Smooth muscle cell of the brain vasculature (primary cell): ENCODE measurements at regions not wholly inside any gene's neighbourhood (a gene's known extent, or its start where the extent isn't known, plus 50 kb on each side); places are given as distances from the start of the nearest gene placed in this dataset.
"Not testable (repeated sequence)": the region's sequence is repeated elsewhere in the genome, so short reads cannot be mapped to it uniquely, and the experiment has no call there.

Experiments used
- DNase-seq: peaks from one replicate; pipeline ENCODE4 v3.0.0-alpha.2; 2012; ENCODE audit warnings: low read depth, low spot score

- DNase-seq: no peak
Observed at GRCh38 chr6:14478381-14479225, 361.0 kb downstream of the CD83 start.

DNA sequence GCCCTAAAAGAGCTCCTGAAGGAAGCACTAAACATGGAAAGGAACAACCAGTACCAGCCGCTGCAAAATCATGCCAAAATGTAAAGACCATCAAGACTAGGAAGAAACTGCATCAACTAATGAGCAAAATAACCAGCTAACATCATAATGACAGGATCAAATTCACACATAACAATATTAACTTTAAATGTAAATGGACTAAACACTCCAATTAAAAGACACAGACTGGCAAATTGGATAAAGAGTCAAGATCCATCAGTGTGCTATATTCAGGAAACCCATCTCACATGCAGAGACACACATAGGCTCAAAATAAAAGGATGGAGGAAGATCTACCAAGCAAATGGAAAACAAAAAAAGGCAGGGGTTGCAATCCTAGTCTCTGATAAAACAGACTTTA is 364.4 kb downstream of the CD83 start:
- not testable (repeated sequence) for DNase-seq

GRCh38 chr6:14487625-14488024 is 370.1 kb downstream of the CD83 start:
- no peak for DNase-seq

DNA sequence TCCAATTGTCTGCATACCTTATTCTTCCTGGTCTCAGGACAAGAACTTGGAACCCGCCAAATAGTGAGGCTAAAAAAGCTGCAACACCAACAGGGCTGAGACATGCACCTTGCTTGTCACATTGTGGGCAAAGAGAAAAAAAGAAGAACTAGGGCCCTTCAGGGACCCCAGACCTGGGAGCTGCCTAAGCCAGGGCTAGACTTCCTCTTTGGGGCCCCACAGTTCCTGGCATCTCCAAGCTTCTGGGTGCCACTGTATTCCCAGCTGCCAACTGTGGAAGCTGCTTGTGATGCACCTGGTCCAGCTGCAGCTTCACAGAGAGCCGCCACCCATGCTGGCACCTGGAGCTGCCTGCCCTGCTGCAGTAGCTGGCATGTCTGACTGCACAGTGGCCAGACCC is 370.6 kb downstream of the CD83 start:
- DNase-seq: no peak

- no peak for DNase-seq
Observed at GRCh38 chr6:14489445-14489844, 371.9 kb downstream of the CD83 start.

- DNase-seq: no peak
Observed at GRCh38 chr6:14498748-14499147, 381.2 kb downstream of the CD83 start.

- DNase-seq: no peak
Observed at GRCh38 chr6:14499309-14499708, 381.7 kb downstream of the CD83 start.

- peak; percentile 7 for DNase-seq
Observed at GRCh38 chr6:14499841-14500240, 382.3 kb downstream of the CD83 start.

- DNase-seq: no peak
Observed at GRCh38 chr6:14500809-14501208, 383.2 kb downstream of the CD83 start.

- DNase-seq: no peak
Observed at GRCh38 chr6:14501240-14501639, 383.7 kb downstream of the CD83 start.

- no peak for DNase-seq
Observed at GRCh38 chr6:14501914-14502313, 384.3 kb downstream of the CD83 start.

- no peak for DNase-seq
Observed at GRCh38 chr6:14502551-14502950, 385.0 kb downstream of the CD83 start.

DNA sequence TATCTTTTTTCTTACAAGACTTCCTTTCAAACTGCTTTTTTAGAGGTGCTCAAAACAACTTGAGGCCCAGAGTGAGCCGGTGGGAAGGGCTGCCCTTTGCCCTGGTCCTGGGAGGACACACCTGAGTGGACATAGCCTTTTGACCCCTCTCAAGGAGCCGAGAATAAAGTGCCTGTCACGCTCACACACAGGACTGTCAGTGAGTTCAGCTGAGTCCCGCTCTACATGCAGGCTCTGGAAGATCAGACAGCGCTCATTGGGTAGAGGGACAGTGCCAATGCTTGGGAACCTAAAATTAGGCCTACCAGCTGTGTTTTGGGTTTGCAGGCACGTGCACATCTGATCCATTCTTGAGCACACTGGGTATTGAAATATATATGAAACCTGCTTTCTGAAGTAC is 387.8 kb downstream of the CD83 start:
- no peak for DNase-seq

DNA sequence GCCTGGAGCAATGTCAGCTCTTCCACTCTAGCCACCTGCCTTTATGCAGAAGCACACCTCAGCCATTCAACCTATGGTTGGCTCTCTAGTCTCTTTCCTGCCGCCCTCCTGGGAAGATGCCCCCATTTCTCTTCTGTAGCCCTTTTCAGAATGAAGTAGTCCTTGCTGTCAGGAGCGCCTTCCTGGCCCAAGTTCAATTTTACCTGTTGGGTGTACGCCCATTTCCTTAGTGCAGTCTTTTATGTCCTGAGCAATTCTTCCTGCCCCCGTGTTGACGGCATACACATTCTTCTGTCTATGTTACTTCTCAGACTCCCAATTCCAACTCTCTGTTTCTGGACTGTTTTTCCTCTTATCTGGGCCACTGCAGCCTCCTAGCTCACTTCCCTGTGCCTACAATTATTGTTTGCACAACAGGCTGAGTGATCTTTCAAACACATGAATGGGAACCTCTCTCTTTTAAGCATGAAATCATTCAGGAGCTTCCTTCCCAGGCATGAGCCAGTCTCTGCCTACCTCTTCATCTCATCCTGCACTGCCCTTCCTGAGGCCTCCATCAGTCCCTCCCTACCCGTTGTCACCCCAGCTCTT is 389.2 kb downstream of the CD83 start:
- no peak for DNase-seq

- DNase-seq: no peak
Observed at GRCh38 chr6:14509120-14509519, 391.5 kb downstream of the CD83 start.

DNA sequence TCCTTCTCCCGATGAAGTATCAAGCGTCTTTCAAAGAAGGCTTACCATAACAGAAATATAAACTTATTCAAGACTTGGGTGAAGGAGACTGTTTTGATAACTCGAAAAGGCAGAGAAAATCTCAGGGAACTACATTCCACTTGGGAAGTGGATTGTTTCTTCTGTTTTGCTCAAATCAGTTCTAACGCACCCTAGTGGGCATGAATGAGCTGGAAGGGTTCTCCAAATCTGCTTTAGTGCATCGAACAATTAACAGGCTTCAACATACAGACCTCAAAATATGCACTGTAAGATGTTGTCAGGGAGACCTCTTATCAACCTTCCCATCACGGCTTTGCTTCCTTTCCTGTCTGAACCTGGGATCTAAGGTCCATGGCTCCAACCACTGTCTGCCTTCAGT is 392.5 kb downstream of the CD83 start:
- DNase-seq: no peak

DNA sequence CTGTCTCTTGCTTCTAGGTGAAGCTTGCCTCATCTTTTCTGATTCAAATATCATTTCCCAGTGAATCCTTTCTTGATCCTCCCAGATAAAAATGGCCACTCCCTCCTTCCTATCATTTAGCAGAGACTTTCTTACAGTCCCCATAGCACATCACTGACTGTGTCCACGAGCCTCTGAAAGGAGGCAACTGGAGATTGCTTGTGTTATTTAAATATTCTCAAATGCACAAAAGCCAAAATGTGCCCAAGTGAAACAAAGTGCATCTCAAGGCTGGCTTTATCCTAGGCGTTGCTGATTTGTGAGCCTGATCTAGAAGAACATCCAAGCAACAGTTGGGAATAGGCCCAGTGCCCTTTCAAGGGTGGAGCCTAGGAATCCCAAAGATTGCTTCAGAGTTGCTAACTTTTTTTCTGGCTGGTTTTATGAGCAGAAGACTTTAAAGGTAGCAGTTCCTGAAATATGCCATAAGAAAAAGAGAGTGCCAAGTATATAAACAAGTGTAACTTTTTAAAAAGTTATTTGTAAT is 393.6 kb downstream of the CD83 start:
- no peak for DNase-seq

GRCh38 chr6:14512246-14512645 is 394.7 kb downstream of the CD83 start:
- DNase-seq: no peak

DNA sequence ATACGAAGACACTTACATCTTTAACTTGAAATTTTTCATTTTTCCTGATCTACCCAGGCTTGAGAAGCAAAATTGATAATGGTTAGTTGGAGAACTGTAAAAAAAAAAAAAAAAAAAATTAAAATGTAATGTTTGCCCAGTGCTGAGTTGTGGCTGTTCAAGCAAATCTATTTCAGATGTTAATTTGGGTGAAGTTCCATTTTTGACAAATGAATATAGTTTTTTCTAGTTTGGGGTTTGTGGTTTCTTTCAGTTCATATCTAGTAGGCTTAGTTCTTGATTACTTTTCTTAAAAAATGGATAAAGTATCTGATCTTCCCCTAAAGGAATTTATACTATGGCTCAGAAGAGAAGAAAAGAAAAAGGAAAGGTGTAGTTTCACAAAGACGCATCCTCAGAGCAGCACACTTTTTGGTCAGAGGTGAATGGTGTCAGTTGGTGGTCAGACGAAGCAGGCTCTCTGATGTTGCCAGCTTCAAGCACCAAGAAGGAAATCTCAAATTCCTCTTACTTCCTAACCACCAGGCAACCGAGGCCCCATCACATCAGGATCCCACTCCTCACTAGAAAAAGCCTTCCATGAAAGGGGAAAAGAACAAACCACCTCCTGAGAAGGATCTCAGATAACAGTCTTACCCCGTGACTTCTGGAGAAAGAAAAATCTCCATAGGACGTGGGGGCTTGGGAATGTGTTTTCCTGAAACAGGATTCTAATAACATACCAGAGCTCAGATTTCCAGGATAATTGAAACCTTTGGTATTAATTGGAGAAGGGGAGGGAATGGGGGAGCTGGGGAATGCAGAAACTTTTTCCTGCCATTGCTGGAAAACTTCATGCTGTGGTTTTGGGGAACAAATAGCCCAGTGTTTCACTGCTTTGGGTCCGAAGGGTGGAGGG is 396.2 kb downstream of the CD83 start:
- no peak for DNase-seq

GRCh38 chr6:14516956-14517355 is 399.4 kb downstream of the CD83 start:
- DNase-seq: no peak

DNA sequence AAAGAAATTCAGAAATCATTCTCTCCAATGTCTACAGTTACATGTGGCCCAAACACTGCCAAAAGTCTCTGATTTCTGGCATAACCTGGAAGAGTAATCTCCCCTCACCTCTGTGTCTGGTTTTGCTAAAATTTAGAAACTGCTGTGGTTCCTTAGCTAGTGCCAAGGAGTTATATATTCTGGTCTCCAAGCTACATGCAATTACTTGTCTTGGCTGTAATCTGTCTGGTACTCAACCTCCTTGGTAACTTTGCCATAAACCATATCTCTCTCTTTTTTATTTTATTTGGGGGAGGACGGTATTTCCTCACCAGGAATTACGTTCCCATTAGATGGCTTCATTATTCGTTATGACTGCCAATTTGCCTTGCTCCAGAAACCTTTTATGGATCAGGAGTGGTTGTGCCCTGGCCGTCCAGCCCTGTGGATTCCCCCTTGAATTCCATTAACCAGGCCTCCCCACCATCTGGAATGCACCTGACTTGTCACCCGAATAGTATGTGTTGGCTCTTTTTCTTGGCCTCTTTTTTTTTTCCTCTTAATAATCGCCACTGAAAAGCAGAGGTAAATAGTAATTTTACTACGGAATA is 400.0 kb downstream of the CD83 start:
- no peak for DNase-seq
